HEK293 (cell line): ENCODE measurements at regions not wholly inside any gene's neighbourhood (a gene's known extent, or its start where the extent isn't known, plus 50 kb on each side); places are given as distances from the start of the nearest gene placed in this dataset.
"Not testable (repeated sequence)": the region's sequence is repeated elsewhere in the genome, so short reads cannot be mapped to it uniquely, and the experiment has no call there.

Experiments
- GFI1B ChIP-seq: fragments of 450-650 bp; formaldehyde crosslinking; IDR thresholded peaks from 2 replicates; pipeline ENCODE4 v1.5.1; 2016; ENCODE audit warnings: missing biosample characterization, missing genetic modification characterization
- ZFP69B ChIP-seq: fragments of 450-650 bp; formaldehyde crosslinking; IDR thresholded peaks from 2 replicates; pipeline ENCODE4 v1.5.1; 2016; ENCODE audit warnings: missing biosample characterization, missing genetic modification characterization
- ZNF174 ChIP-seq: fragments of 450-650 bp; formaldehyde crosslinking; IDR thresholded peaks from 2 replicates; pipeline ENCODE4 v1.5.0; 2017; ENCODE audit warnings: missing biosample characterization, mild to moderate bottlenecking, missing genetic modification characterization
- ZNF23 ChIP-seq: fragments of 450-650 bp; formaldehyde crosslinking; IDR thresholded peaks from 2 replicates; pipeline ENCODE4 v1.5.1; 2016; ENCODE audit warnings: missing biosample characterization, missing genetic modification characterization, borderline replicate concordance
- ZNF530 ChIP-seq: fragments of 450-650 bp; formaldehyde crosslinking; IDR thresholded peaks from 2 replicates; pipeline ENCODE4 v1.5.1; 2016; ENCODE audit warnings: low read depth, missing biosample characterization, missing genetic modification characterization
- TF ChIP-seq, protein P1 (sequence below): fragments of 450-650 bp; formaldehyde crosslinking; IDR thresholded peaks from 2 replicates; pipeline ENCODE4 v1.5.1; 2016; ENCODE audit warnings: missing biosample characterization, missing genetic modification characterization, low read depth
- TF ChIP-seq, protein P2 (sequence below): fragments of 450-650 bp; formaldehyde crosslinking; optimal IDR thresholded peaks from 2 replicates; pipeline ENCODE3; 2016; ENCODE audit warnings: missing biosample characterization, mild to moderate bottlenecking, missing genetic modification characterization
- TF ChIP-seq, protein P3 (sequence below): fragments of 450-650 bp; formaldehyde crosslinking; IDR thresholded peaks from 2 replicates; pipeline ENCODE4 v1.5.1; 2016; ENCODE audit warnings: missing biosample characterization, missing genetic modification characterization
- TF ChIP-seq, protein P4 (sequence below): fragments of 450-650 bp; formaldehyde crosslinking; IDR thresholded peaks from 2 replicates; pipeline ENCODE4 v1.5.1; 2016; ENCODE audit warnings: missing biosample characterization, missing genetic modification characterization

DNA sequence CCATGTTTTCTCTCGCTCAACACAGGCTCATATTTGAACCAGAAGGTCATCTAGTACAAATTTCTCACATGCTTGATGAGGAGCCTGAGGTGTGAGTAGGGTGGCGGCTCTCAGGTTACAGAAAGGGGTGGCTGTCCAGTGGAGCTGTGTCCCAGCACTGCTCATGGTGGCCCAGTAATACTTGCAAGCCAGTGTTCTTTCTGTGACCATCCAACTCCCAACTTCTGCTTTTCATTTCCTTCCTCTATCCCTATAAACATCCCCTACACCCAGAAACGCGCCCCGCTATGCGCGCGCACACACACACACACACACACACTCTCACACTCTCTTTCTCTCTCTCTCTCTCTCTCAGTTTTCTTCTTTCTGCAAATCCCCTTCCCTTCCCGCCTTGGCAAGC lies 196.3 kb downstream of the TP53TG3F start:
- TF ChIP-seq, protein P1, sequence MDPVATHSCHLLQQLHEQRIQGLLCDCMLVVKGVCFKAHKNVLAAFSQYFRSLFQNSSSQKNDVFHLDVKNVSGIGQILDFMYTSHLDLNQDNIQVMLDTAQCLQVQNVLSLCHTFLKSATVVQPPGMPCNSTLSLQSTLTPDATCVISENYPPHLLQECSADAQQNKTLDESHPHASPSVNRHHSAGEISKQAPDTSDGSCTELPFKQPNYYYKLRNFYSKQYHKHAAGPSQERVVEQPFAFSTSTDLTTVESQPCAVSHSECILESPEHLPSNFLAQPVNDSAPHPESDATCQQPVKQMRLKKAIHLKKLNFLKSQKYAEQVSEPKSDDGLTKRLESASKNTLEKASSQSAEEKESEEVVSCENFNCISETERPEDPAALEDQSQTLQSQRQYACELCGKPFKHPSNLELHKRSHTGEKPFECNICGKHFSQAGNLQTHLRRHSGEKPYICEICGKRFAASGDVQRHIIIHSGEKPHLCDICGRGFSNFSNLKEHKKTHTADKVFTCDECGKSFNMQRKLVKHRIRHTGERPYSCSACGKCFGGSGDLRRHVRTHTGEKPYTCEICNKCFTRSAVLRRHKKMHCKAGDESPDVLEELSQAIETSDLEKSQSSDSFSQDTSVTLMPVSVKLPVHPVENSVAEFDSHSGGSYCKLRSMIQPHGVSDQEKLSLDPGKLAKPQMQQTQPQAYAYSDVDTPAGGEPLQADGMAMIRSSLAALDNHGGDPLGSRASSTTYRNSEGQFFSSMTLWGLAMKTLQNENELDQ (tag by site-specific recombination), result not testable (repeated sequence)
- not testable (repeated sequence) for TF ChIP-seq ZNF23, ZNF530, ZNF174, GFI1B, ZFP69B (tag by site-specific recombination)
- TF ChIP-seq, protein P2, sequence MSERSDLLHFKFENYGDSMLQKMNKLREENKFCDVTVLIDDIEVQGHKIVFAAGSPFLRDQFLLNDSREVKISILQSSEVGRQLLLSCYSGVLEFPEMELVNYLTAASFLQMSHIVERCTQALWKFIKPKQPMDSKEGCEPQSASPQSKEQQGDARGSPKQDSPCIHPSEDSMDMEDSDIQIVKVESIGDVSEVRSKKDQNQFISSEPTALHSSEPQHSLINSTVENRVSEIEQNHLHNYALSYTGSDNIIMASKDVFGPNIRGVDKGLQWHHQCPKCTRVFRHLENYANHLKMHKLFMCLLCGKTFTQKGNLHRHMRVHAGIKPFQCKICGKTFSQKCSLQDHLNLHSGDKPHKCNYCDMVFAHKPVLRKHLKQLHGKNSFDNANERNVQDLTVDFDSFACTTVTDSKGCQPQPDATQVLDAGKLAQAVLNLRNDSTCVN, result not testable (repeated sequence)
- TF ChIP-seq, protein P3, sequence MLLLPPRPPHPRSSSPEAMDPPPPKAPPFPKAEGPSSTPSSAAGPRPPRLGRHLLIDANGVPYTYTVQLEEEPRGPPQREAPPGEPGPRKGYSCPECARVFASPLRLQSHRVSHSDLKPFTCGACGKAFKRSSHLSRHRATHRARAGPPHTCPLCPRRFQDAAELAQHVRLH, result not testable (repeated sequence)
- TF ChIP-seq, protein P4, sequence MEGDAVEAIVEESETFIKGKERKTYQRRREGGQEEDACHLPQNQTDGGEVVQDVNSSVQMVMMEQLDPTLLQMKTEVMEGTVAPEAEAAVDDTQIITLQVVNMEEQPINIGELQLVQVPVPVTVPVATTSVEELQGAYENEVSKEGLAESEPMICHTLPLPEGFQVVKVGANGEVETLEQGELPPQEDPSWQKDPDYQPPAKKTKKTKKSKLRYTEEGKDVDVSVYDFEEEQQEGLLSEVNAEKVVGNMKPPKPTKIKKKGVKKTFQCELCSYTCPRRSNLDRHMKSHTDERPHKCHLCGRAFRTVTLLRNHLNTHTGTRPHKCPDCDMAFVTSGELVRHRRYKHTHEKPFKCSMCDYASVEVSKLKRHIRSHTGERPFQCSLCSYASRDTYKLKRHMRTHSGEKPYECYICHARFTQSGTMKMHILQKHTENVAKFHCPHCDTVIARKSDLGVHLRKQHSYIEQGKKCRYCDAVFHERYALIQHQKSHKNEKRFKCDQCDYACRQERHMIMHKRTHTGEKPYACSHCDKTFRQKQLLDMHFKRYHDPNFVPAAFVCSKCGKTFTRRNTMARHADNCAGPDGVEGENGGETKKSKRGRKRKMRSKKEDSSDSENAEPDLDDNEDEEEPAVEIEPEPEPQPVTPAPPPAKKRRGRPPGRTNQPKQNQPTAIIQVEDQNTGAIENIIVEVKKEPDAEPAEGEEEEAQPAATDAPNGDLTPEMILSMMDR, result not testable (repeated sequence)
